ENCODE measurements at regions not wholly inside any gene's neighbourhood (a gene's known extent, or its start where the extent isn't known, plus 50 kb on each side); places are given as distances from the start of the nearest gene placed in this dataset.

DNA sequence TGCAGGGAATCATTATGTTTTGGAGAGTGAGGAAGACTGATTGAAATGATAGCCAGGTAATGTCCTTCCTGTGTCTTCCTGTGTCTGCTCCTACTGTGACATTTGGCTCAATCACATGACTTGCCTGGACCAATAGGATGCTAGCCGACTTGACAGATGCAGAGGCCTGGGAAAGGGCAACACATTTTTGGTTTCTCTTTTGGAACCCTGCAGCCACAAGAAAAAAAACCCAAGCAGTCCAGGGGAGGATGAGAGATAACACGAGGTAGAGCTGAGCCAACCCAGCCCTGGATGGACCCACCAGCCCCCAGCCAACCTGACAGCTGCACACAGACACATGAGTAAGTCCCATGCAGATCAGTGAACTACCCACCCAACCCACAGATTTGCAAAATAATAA, 256.1 kb upstream of the SMARCA2 start:
- Mint-ChIP-seq H3K36me3 (no peaks in the 10 kb centered on the region), H3K27ac (no peak overlapping the region), H3K9me3 (no peaks in the 10 kb centered on the region), H3K27me3 (no peaks in the 10 kb centered on the region), H3K4me1 (no peaks in the 10 kb centered on the region), H3K4me3 (no peak overlapping the region)
- DNase-seq, result no peak
- CTCF ChIA-PET, result no interaction called here

DNA sequence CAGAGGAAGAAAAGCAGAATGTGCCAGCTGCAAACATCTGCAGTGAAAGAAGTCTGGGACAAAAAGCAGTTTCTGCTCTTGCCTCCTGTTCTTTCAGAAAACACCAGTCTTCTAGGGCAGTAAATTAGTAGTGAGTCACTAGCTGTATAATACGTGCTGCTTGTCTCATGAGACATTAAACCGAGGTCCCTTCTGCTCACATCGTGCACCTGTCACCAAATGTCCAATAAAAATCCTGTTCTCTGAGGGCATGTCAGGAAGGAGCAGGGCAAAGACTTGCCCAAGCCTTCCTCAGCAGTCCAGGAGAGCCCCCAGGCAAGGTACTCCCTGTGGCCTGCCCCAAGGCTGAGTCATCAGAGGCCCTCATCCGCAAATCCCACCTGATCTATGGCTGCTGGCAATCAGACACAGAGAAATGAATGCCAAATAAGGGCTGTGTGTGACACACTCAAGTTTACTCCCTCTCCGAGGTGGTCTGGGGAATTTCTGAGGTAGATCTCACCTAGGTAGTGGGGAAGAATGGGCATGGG, 255.3 kb upstream of the SMARCA2 start:
- H3K4me3 Mint-ChIP-seq, result no peak overlapping the region
- H3K9me3 Mint-ChIP-seq, result no peaks in the 10 kb centered on the region
- no peaks in the 10 kb centered on the region for H3K27me3 Mint-ChIP-seq
- no peak overlapping the region for H3K27ac Mint-ChIP-seq
- no peaks in the 10 kb centered on the region for H3K4me1 Mint-ChIP-seq
- DNase-seq, result no peak
- CTCF ChIA-PET, result no interaction called here
- H3K36me3 Mint-ChIP-seq, result no peaks in the 10 kb centered on the region

DNA sequence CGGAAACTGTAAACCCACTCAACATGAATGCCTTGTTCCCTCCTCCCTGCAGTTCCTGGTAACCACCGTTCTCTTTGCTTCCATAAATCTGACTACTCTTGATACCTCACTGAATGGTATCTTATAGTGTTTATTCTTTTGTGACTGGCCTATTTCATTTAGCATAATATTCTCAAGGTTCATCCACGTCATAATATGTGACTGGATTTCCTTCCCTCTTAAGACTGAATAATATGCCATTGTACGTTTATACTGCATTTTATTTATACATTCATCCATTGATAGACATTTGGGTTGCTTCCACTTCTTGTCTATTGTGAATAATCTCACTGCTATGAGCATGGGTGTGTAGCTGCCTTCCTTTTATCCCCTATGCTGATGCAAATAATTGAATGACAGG, 253.3 kb upstream of the SMARCA2 start:
- Mint-ChIP-seq H3K27me3 (no peaks in the 10 kb centered on the region), H3K4me1 (no peaks in the 10 kb centered on the region), H3K4me3 (no peak overlapping the region), H3K9me3 (no peaks in the 10 kb centered on the region), H3K36me3 (no peaks in the 10 kb centered on the region), H3K27ac (no peak overlapping the region)
- CTCF ChIA-PET, result no interaction called here
- DNase-seq, result no peak

DNA sequence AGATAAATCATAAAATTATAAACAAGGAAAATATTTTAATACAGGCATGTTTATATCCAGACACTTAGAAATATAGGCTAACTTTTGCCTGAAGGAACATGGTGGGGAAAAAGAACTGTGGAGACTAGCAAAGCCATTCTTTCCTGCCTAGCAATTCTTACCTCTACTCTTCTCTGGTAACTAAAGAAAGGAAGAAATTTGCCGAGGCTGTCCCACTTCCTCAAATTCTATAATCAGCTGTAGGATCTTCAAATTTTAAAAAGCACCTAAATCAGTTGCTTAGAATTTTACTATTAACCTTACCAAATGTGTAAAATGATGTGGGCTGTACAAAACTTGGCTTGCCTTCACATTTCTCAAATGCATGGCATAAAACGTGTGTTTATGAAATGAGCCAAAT, 249.1 kb upstream of the SMARCA2 start:
- Mint-ChIP-seq H3K27ac (no peak overlapping the region), H3K9me3 (no peaks in the 10 kb centered on the region), H3K36me3 (no peaks in the 10 kb centered on the region), H3K4me1 (no peaks in the 10 kb centered on the region), H3K4me3 (no peak overlapping the region), H3K27me3 (no peaks in the 10 kb centered on the region)
- no peak for DNase-seq
- CTCF ChIA-PET, result no interaction called here

DNA sequence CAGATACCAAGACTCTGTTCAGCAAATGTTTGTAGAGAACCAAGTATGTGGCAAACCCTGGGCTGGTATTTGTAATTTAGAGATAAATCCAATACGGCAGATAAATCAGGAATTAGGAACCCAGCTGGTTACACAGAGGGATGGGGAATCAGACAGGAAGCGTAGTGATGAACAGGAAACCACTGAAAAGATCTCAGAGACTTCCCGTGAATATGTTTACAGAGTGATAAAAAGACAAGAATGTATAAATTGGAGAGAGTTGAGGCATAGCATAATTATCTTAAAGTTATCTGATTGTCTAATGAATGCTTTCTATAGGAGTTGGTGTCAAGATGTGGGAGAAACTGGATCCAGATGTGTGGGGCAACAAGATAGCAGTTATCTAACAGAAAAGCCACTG, 246.6 kb upstream of the SMARCA2 start:
- H3K27me3 Mint-ChIP-seq, result no peaks in the 10 kb centered on the region
- H3K27ac Mint-ChIP-seq, result no peak overlapping the region
- no peaks in the 10 kb centered on the region for H3K4me1 Mint-ChIP-seq
- no peak overlapping the region for H3K4me3 Mint-ChIP-seq
- CTCF ChIA-PET, result no interaction called here
- DNase-seq, result no peak
- H3K36me3 Mint-ChIP-seq, result no peaks in the 10 kb centered on the region
- no peaks in the 10 kb centered on the region for H3K9me3 Mint-ChIP-seq

DNA sequence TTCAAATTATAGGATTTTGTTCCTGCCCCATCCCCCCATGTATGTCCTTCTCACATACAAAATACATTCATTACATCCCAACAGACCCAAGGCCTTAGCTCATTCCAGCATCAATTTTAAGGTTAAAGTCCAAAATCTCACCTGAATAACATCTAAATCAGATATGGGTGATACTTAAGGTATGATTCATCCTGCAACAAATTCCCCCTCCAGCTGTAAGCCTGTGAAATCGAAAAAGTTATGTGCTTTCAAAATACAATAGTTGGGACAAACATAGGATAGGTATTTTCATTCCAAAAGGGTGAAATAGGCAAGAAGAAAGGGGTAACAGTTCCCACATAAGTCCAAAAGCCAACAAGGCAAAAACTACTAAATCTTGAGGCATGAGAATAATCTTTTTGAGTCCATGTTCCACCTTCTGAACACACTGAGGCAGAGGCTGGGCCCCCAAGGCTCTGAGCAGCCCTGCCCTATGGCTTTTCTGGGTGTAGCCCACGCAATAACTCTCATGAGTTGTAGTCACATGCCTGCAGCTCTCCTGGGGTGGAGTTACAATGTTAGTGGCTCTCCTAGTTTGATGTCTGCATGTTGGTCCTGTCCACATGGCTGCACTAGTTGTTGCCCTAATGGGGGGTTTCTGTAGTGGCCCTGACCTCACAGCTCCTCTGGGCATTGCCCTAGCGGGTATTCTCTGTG, 243.9 kb upstream of the SMARCA2 start:
- no peak for DNase-seq

DNA sequence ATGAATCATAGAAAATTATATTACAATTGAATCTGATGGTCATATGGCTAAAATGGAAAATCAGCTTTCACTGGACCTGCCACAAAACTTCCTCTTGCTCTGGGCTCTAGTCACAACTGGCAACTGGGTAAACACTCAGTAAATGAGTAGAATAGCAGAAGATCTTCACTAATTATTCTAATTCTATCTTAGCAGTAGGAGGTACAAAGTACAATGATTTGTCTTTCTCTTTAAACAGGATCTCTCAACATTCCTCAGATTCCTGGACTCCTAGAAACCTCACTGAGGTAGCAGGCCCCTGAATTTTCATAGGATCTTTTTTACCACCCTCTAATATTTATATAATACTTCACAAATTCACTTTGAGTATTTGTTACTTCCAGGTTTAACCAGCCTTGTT, 239.9 kb upstream of the SMARCA2 start:
- Mint-ChIP-seq H3K9me3 (no peaks in the 10 kb centered on the region), H3K36me3 (no peaks in the 10 kb centered on the region)

More for the DNA sequence above, 243.9 kb upstream of the SMARCA2 start:
- no peaks in the 10 kb centered on the region for H3K27me3 Mint-ChIP-seq
- no peaks in the 10 kb centered on the region for H3K36me3 Mint-ChIP-seq
- H3K4me3 Mint-ChIP-seq, result no peak overlapping the region
- CTCF ChIA-PET, result no interaction called here
- H3K4me1 Mint-ChIP-seq, result no peaks in the 10 kb centered on the region
- no peak overlapping the region for H3K27ac Mint-ChIP-seq
- no peaks in the 10 kb centered on the region for H3K9me3 Mint-ChIP-seq

DNA sequence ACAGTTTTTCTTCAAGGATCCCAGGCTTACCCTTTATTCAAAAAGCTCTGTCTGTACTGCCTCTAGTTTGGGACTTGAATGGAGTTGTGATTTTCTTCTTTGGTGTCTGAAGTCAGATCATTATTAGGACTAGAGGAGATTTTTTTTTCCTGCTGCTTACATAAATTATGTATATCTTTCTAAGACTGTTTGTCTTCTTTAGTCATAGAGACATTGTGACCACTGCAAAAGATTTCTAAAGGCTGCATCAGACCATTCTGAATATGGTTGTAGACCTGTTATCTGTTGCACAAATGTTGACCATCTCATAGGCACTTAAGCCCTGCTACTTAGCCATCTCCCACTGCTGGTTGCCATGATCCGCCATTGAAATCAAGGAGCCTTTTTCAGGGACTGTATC, 238.5 kb upstream of the SMARCA2 start:
- Mint-ChIP-seq H3K9me3 (no peaks in the 10 kb centered on the region), H3K27ac (no peak overlapping the region), H3K27me3 (no peaks in the 10 kb centered on the region), H3K4me1 (no peaks in the 10 kb centered on the region), H3K4me3 (no peak overlapping the region), H3K36me3 (no peaks in the 10 kb centered on the region)
- CTCF ChIA-PET, result no interaction called here
- DNase-seq, result no peak

More for the DNA sequence above, 239.9 kb upstream of the SMARCA2 start:
- Mint-ChIP-seq H3K4me3 (no peak overlapping the region), H3K27me3 (no peaks in the 10 kb centered on the region), H3K4me1 (no peaks in the 10 kb centered on the region), H3K27ac (no peak overlapping the region)
- CTCF ChIA-PET, result no interaction called here
- no peak for DNase-seq

DNA sequence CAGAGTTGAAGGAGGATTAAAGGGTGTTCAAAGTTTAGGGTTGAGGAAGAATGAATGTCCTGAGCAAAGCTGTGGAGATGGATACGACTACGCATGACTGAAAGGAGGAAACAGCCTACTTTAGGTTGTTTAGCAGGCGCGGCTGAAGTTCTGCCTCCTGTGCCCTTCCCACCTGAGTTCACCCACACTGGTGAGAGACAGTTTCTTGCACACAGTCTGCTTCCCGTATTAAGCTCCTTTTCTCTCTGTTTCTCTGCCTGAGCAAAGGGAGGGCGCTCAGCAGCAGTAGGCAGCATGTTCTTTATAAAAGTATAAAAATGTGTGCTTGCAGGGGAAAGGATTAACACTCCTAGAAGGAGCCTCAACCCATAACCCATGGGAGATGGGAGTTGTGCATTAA, 224.0 kb upstream of the SMARCA2 start:
- H3K9me3 Mint-ChIP-seq, result no peaks in the 10 kb centered on the region
- H3K4me1 Mint-ChIP-seq, result no peaks in the 10 kb centered on the region
- H3K4me3 Mint-ChIP-seq, result no peak overlapping the region
- H3K27me3 Mint-ChIP-seq, result no peaks in the 10 kb centered on the region
- no peak for DNase-seq
- no peak overlapping the region for H3K27ac Mint-ChIP-seq
- CTCF ChIA-PET, result no interaction called here
- no peaks in the 10 kb centered on the region for H3K36me3 Mint-ChIP-seq

DNA sequence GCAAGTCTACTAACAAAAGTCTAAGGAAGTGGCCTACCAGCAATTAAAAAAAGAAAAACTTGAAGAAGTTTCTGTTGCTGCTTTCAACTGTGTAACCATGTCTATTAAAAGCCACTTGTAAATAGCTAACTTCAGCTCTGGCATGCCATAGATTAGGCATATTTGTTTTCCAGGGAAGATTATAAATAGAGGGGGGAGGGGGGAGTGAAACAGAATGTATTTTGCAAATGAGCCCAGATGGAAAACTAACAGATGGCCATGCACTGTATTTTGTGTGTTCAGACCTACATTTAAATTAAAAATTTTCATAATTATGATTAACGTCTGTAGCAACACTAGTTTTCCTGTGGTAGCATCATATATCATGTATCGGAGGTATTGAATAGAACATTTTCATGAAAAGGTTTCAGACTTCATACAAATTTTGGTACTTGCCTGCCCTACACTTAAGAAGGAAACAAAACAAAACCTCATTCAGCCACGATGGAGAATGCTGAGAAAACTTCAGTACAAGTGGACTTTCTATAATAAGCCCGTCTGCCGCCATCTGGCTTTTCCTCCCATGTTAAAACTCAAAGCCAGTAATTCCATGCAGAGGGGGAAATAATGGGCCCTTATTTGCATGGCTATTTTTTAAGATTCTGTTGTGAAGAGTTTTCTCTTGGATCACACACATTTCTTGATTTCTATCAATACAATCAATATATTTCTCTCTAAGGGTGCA, 220.4 kb upstream of the SMARCA2 start:
- no peak overlapping the region for H3K27ac Mint-ChIP-seq
- no peaks in the 10 kb centered on the region for H3K4me1 Mint-ChIP-seq
- no peak overlapping the region for H3K4me3 Mint-ChIP-seq
- no peaks in the 10 kb centered on the region for H3K27me3 Mint-ChIP-seq
- no peaks in the 10 kb centered on the region for H3K9me3 Mint-ChIP-seq
- CTCF ChIA-PET, result no interaction called here
- no peaks in the 10 kb centered on the region for H3K36me3 Mint-ChIP-seq
- no peak for DNase-seq

DNA sequence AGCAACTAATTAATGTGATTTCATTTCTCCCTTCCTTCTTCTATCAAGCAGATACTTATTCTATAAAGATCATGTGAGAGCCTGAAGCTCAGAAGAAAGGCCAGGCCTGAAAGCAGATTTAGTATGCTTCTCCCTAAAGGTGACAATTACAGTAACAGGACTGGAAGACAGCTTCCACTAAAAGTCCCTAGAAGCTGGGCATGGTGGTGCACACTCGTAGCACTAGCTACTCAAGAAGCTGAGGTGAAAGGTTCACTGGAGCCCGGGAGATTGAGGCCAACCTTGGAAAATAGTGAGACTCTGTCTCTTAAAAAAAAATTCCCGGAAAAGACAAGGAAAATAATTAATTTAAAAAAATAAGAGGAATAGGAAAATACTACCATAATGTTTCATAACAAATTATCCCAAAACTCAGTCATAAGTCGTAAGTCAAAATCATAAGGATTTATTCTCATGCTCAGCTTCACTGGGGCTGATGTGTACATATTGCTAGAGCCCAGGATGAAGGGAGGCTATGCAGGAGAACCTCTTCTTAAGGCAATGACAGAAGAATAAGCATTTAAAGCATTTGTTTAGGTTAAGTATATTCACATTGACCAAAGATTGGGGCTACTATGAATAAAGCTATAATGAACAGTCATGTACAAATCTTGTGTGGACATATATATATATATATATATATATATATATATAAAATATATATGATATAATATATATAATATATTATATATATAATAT, 210.8 kb upstream of the SMARCA2 start:
- H3K9me3 Mint-ChIP-seq, result no peaks in the 10 kb centered on the region
- H3K4me1 Mint-ChIP-seq, result peaks cover 5% of the 10 kb centered on the region
- H3K27me3 Mint-ChIP-seq, result no peaks in the 10 kb centered on the region
- CTCF ChIA-PET, result no interaction called here
- DNase-seq, result no peak
- no peak overlapping the region for H3K27ac Mint-ChIP-seq
- no peak overlapping the region for H3K4me3 Mint-ChIP-seq
- no peaks in the 10 kb centered on the region for H3K36me3 Mint-ChIP-seq

DNA sequence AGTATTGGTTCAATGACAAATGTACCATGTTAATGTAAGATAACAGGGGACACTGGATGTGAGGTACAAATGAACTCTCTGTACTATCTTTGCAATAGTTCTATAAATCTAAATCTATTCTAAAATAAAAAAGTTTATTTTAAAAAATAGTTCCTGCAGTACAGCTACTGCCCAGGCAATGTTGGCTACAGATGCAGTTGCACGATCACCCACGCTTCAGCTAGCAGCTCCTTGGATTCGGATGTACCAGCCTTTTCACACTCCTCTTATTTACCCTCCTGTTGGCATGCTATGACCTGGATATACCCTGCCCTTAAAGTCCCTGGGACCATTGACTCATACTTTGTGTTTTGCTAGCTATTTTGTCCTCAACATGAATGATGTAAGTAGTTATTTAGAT, 185.4 kb upstream of the SMARCA2 start:
- CTCF ChIA-PET, result no interaction called here
- Mint-ChIP-seq H3K4me3 (no peak overlapping the region), H3K27ac (no peak overlapping the region), H3K27me3 (peaks cover 1% of the 10 kb centered on the region), H3K36me3 (no peaks in the 10 kb centered on the region), H3K9me3 (no peaks in the 10 kb centered on the region), H3K4me1 (no peaks in the 10 kb centered on the region)
- no peak for DNase-seq

DNA sequence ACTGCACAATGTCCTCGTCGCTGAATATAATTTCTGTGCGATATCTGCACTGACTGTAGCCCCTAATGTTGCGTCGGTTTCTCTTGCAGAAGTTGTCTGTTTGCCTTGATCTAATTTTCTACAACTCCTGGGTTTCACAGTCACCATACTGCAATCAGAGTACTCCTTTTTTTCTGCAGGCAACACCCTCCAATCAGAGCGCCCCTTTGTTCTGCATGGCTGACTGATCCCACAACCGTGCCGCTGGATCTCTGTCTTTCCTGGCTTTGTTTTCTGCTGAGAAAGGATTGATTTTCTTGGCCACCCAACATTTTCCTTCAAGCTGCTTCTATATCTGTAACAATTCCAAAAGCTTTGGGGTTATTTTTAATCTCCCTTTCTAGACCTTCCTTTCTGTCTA, 182.2 kb upstream of the SMARCA2 start:
- Mint-ChIP-seq H3K36me3 (no peaks in the 10 kb centered on the region), H3K27ac (no peak overlapping the region), H3K4me1 (no peaks in the 10 kb centered on the region), H3K4me3 (no peak overlapping the region), H3K9me3 (no peaks in the 10 kb centered on the region), H3K27me3 (no peaks in the 10 kb centered on the region)
- no peak for DNase-seq
- CTCF ChIA-PET, result no interaction called here

DNA sequence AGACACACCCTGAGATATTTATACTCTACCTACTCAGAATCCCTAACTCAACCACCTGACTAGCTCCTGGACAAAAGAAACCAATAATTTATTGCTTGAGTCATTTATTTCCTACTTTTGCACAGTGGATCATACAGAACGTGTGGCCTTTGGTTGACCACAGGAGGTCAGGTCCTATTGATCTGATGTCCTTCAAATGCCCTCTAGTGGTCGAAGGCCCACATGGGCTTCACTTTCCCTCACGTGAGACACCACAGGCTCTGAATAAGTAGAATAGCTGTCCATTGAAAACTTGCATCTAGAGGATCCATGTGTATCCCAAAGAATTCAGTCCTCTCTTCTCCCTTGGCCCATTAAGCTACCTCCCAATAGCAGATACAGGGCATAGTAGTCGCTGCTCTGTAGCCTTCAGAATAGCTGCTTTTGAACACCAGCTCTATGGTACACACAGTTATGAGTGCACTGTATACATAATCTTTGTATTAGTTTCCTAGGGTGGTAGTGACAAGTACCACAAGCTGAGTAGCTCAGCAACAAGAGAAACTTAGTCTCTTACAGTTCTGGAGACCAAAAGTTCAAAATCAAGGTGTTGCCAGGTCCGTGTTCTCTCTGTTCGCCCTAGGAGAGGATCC, 177.6 kb upstream of the SMARCA2 start:
- CTCF ChIA-PET, result interaction anchor here (0.7 to 1.6 kb wide), 5 partner anchors 12 to 250 kb away, joined by 3 to 4 read pairs (median 3); no protein-coding TSS in a partner anchor
- Mint-ChIP-seq H3K36me3 (no peaks in the 10 kb centered on the region), H3K9me3 (no peaks in the 10 kb centered on the region), H3K27me3 (no peaks in the 10 kb centered on the region), H3K27ac (no peak overlapping the region), H3K4me3 (no peak overlapping the region), H3K4me1 (no peaks in the 10 kb centered on the region)
- peak; percentile 24 for DNase-seq
